Testis (tissue), 2 donors: ENCODE measurements at regions not wholly inside any gene's neighbourhood (a gene's known extent, or its start where the extent isn't known, plus 50 kb on each side); places are given as distances from the start of the nearest gene placed in this dataset.

Experiments used
- DNase-seq: peaks from one replicate; pipeline ENCODE4 v3.0.0-alpha.2; 2019
- H3K27ac ChIP-seq, 2 donors: fragments of 200-600 bp; sonication (generic); one replicate each; pipeline ENCODE4 v1.5.1; 2019
- H3K27me3 ChIP-seq: fragments of 200-600 bp; sonication (generic); one replicate; pipeline ENCODE4 v1.5.1; 2019
- H3K36me3 ChIP-seq: fragments of 200-600 bp; sonication (generic); one replicate; pipeline ENCODE4 v1.5.1; 2017; ENCODE audit warnings: low read depth; ENCODE audit errors: missing control alignments
- H3K4me1 ChIP-seq: fragments of 200-600 bp; sonication (generic); one replicate; pipeline ENCODE4 v1.5.1; 2019
- H3K4me3 ChIP-seq, 2 donors: fragments of 200-600 bp; sonication (generic); one replicate each; pipeline ENCODE4 v1.5.1; 2017 to 2019
- H3K9me3 ChIP-seq: fragments of 200-600 bp; sonication (generic); one replicate; pipeline ENCODE4 v1.5.1; 2017
- CTCF ChIP-seq, 3 experiments: fragments of 450-650 bp in 2 of 3; fragments of 200-600 bp in 1 of 3; sonication (generic) in 1 of 3; IDR thresholded peaks; one replicate each; pipeline ENCODE4 v1.5.1; 2016 to 2019; ENCODE audit warnings: antibody characterized with exemption in 3 of 3, mild to moderate bottlenecking in 2 of 3, moderate library complexity in 1 of 3
- POLR2A ChIP-seq: fragments of 450-650 bp; IDR thresholded peaks from one replicate; pipeline ENCODE4 v1.6.1; 2017; ENCODE audit warnings: antibody characterized with exemption, mild to moderate bottlenecking, moderate library complexity
- WGBS, 2 donors: methylation state at CpG; one replicate each; pipeline ENCODE4 v1.1.5; 2018; 5-methylcytosine and 5-hydroxymethylcytosine counted together
- intact Hi-C: fragments of 100-400 bp; cut with DNase I; formaldehyde crosslinking; loops from one replicate; pipeline ENCODE4 v1.15.1; 2023; ENCODE audit warnings: low total_unique reads

- 34 to 40% methylated on average over 3 of the region's 3 CpGs for WGBS, 2 donors
- no peaks in the 10 kb centered on the region for H3K9me3 ChIP-seq
- no peak for DNase-seq
- H3K4me1 ChIP-seq: no peaks in the 10 kb centered on the region
- no peak for TF ChIP-seq CTCF (IDR thresholded peaks at IDR 0.05)
- no peak for TF ChIP-seq POLR2A
- H3K36me3 ChIP-seq: no peaks in the 10 kb centered on the region
- H3K27me3 ChIP-seq: no peaks in the 10 kb centered on the region
- no peak overlapping the region for H3K27ac ChIP-seq
- no peak overlapping the region for H3K4me3 ChIP-seq
- intact Hi-C loops: no loop called here
These were observed 49.9 kb downstream of the CNTN3 start for GRCh38 chr3:74564560-74564959.

DNA sequence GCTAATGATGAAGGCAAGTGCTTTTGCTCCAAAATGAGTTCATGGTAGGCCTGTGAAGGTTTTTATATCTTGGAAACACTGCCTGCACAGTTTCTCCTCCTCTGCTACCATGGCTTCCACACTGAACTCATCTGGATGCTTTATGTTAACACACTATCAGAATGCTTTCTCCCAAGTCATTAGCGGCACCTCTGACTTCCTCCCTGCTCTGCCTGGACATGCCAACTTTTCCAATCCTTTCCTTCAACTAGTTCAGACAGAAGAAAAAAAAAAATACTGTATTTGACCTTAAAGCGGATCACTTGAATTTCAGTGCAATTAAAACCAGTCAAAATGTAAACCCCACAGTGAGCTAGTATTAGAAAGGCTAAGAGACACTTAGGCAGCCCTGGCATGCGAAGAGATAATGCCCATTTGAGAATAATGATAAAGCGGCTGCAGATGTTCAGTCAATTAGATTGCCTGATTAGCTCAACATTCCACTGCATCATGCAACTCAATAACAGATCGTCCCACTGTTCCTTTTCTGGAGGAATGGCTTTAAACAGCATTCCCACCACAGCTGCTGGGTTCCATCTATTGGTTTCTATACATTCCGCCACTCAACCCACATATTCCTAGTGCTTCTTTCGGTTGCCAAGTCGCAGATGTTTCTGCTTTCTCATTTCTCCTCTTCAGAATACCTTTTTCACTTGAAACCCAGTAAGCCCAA lies 51.7 kb downstream of the CNTN3 start:
- Histone ChIP-seq H3K9me3 (no peaks in the 10 kb centered on the region), H3K27me3 (no peaks in the 10 kb centered on the region), H3K27ac (no peak overlapping the region), H3K4me1 (no peaks in the 10 kb centered on the region), H3K4me3 (no peak overlapping the region), H3K36me3 (no peaks in the 10 kb centered on the region)
- no peak for DNase-seq
- TF ChIP-seq POLR2A (no peak), CTCF (IDR thresholded peaks at IDR 0.05) (no peak)
- WGBS, 2 donors: 82 to 88% methylated on average over 8 of the region's 8 CpGs
- intact Hi-C loops: no loop called here

GRCh38 chr3:74561881-74562280 lies 52.6 kb downstream of the CNTN3 start:
- no peak overlapping the region for H3K4me3 ChIP-seq
- H3K9me3 ChIP-seq: no peaks in the 10 kb centered on the region
- H3K27ac ChIP-seq: no peak overlapping the region
- intact Hi-C loops: no loop called here
- H3K36me3 ChIP-seq: no peaks in the 10 kb centered on the region
- 70 to 72% methylated on average over 2 of the region's 2 CpGs for WGBS, 2 donors
- no peaks in the 10 kb centered on the region for H3K4me1 ChIP-seq
- TF ChIP-seq POLR2A: no peak
- TF ChIP-seq CTCF (IDR thresholded peaks at IDR 0.05): no peak
- no peaks in the 10 kb centered on the region for H3K27me3 ChIP-seq
- DNase-seq: no peak

DNA sequence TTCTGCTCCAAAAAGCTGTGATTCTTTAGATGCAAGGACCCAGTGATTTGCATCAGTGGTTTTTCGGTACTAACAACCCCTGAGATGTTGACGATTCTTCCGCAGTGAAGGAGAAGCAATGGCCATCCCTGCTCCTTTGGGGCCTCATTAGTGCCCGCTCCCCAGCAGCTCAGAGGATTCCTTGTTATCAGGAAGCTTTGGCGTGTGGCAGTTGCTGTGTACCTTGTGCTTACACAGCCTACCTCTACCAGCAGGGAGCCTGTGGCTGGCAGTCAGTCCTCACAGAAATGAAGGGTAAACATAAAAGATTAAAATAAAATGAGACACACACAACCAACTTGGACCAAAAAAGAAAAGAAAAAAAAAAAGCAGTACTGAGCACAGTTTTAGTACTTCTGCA lies 55.2 kb downstream of the CNTN3 start:
- Histone ChIP-seq H3K36me3 (no peaks in the 10 kb centered on the region), H3K4me3 (no peak overlapping the region), H3K4me1 (no peaks in the 10 kb centered on the region), H3K27ac (no peak overlapping the region), H3K9me3 (no peaks in the 10 kb centered on the region), H3K27me3 (no peaks in the 10 kb centered on the region)
- no peak for DNase-seq
- WGBS, 2 donors: 88 to 94% methylated on average over 5 of the region's 5 CpGs
- intact Hi-C loops: no loop called here
- TF ChIP-seq CTCF (IDR thresholded peaks at IDR 0.05): no peak
- no peak for TF ChIP-seq POLR2A

GRCh38 chr3:74550686-74551085 lies 63.8 kb downstream of the CNTN3 start:
- H3K27ac ChIP-seq: no peak overlapping the region
- no peaks in the 10 kb centered on the region for H3K36me3 ChIP-seq
- intact Hi-C loops: no loop called here
- H3K4me1 ChIP-seq: no peaks in the 10 kb centered on the region
- no peaks in the 10 kb centered on the region for H3K9me3 ChIP-seq
- H3K4me3 ChIP-seq: no peak overlapping the region
- 98 to 100% methylated on average over 3 of the region's 3 CpGs for WGBS, 2 donors
- no peak for TF ChIP-seq POLR2A
- no peak for TF ChIP-seq CTCF (IDR thresholded peaks at IDR 0.05)
- no peak for DNase-seq
- H3K27me3 ChIP-seq: no peaks in the 10 kb centered on the region
